Calu3 (cell line): ENCODE measurements at regions not wholly inside any gene's neighbourhood (a gene's known extent, or its start where the extent isn't known, plus 50 kb on each side); places are given as distances from the start of the nearest gene placed in this dataset.

ENCODE experiments used
- BruUV-seq: library from RNA; stranded (reverse); fragments of 400-500 nt; replicated peaks from 2 replicates; lab custom pipeline; 2021; lab: Mats Ljungman, UMichigan
- CTCF ChIA-PET: fragments of 300-600 bp; sonication (Branson Sonifier 250); formaldehyde crosslinking; loops from one replicate; lab custom pipeline; 2022; ENCODE audit warnings: antibody characterized with exemption; lab: Charles Lee
- DNase-seq: peaks from one replicate; pipeline ENCODE4 v3.0.0; 2022
- H3K27ac Mint-ChIP-seq: one replicate; pipeline ENCODE4 v1.8.0; 2022; ENCODE audit warnings: mixed read lengths; ENCODE audit not compliant: unreplicated experiment
- H3K27me3 Mint-ChIP-seq: one replicate; pipeline ENCODE4 v1.8.0; 2022; ENCODE audit warnings: mixed read lengths; ENCODE audit not compliant: unreplicated experiment
- H3K36me3 Mint-ChIP-seq: one replicate; pipeline ENCODE4 v1.8.0; 2022; ENCODE audit warnings: mild to moderate bottlenecking, moderate library complexity, mixed read lengths; ENCODE audit not compliant: insufficient read depth, unreplicated experiment
- H3K4me1 Mint-ChIP-seq: one replicate; pipeline ENCODE4 v1.8.0; 2022; ENCODE audit warnings: mild to moderate bottlenecking, low read depth, mixed read lengths; ENCODE audit not compliant: unreplicated experiment
- H3K4me3 Mint-ChIP-seq: one replicate; pipeline ENCODE4 v1.8.0; 2022; ENCODE audit warnings: mild to moderate bottlenecking, low read depth, moderate library complexity, mixed read lengths; ENCODE audit not compliant: unreplicated experiment
- H3K9me3 Mint-ChIP-seq: one replicate; pipeline ENCODE4 v1.8.0; 2022; ENCODE audit warnings: low read depth, mixed read lengths; ENCODE audit not compliant: unreplicated experiment
- intact Hi-C: fragments of 100-400 bp; cut with micrococcal nuclease; formaldehyde crosslinking; loops from one replicate; pipeline ENCODE4 v1.10.0; 2022; ENCODE audit not compliant: unreplicated experiment
- TF ChIP-seq, protein P1 (sequence below): fragments of 200-600 bp; IDR thresholded peaks from one replicate; pipeline ENCODE4 v1.8.0; 2022; ENCODE audit warnings: antibody characterized with exemption; ENCODE audit not compliant: unreplicated experiment

DNA sequence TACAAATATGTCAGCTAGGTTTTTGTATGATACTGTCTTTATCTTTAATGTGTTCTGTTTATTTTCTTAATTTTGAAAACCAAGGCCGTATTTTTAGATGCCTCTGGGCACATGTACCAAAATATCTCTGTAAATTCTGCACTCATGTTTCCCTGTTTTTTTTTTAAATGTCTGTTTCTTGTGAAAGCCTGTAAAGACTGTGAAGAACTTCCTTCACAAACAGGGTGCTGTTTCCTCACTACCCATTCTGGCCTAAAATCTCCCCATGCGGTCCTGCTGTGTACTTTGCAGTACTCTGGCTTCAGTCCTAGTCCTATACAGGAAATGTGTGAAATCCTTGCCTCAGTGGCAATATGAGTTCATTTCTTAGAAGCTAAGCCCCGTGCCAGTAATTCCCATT, 133.4 kb upstream of the ZBTB20 start:
- intact Hi-C loops = no loop called here
- BruUV-seq = no TSS peak
- CTCF ChIA-PET = no interaction called here

DNA sequence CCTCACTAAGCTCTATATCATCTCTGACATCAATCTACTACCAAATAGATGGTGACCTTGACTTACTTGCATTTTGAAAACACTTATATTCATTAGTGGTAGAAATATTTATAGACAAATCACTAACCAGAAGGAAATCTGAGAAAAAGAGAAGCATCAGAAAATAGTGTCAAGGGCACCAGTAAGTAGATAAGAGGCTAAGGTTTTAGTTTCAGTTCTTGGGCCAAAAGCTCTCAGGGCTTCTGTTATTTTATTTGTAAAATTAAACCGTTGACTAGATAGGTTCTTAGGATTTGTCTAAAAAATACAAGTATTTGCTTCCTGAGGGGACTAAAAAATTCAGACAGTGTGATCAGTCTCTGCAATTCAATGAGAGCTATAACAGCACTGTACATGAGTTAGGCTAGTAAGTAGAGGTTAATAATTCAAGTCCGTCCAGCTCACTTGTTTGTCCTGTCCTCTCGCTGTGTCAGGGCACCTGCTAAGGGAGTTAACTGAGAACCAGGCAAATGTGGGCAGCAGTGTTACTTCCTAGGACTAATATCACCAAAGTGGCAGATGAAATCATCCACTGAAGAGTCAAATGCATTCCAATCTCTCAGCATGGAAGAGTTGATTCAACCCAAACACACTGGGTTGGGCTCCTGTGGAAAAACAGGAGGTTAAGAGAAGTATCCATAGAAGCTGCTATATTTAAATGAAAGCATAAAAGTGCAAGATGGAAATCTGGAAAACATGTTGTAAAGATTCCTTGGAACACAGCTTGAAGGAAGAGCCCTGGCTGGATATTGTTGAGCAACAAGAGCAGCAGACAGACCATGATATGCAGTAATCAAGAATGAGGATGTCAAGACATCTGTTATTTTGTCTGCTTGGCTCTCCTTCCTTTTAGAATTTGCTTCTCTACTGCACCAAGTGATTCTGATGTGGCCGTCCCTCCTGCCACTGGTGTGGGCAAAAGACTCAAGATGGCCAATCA, 134.9 kb upstream of the ZBTB20 start:
- no peaks in the 10 kb centered on the region for H3K4me1 Mint-ChIP-seq
- no peaks in the 10 kb centered on the region for H3K36me3 Mint-ChIP-seq
- intact Hi-C loops = no loop called here
- no peaks in the 10 kb centered on the region for H3K9me3 Mint-ChIP-seq
- no peak for DNase-seq
- no peak overlapping the region for H3K27ac Mint-ChIP-seq
- CTCF ChIA-PET = interaction anchor here (0.6 kb wide), 1 partner anchor 1108 kb away, joined by 6 read pairs; no protein-coding TSS in a partner anchor
- BruUV-seq = no TSS peak
- H3K27me3 Mint-ChIP-seq = no peaks in the 10 kb centered on the region
- no peak overlapping the region for H3K4me3 Mint-ChIP-seq
- TF ChIP-seq, protein P1, sequence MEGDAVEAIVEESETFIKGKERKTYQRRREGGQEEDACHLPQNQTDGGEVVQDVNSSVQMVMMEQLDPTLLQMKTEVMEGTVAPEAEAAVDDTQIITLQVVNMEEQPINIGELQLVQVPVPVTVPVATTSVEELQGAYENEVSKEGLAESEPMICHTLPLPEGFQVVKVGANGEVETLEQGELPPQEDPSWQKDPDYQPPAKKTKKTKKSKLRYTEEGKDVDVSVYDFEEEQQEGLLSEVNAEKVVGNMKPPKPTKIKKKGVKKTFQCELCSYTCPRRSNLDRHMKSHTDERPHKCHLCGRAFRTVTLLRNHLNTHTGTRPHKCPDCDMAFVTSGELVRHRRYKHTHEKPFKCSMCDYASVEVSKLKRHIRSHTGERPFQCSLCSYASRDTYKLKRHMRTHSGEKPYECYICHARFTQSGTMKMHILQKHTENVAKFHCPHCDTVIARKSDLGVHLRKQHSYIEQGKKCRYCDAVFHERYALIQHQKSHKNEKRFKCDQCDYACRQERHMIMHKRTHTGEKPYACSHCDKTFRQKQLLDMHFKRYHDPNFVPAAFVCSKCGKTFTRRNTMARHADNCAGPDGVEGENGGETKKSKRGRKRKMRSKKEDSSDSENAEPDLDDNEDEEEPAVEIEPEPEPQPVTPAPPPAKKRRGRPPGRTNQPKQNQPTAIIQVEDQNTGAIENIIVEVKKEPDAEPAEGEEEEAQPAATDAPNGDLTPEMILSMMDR = no peak

More for the DNA sequence above, 133.4 kb upstream of the ZBTB20 start:
- Mint-ChIP-seq H3K4me1 (no peaks in the 10 kb centered on the region), H3K27me3 (no peaks in the 10 kb centered on the region), H3K27ac (no peak overlapping the region), H3K36me3 (no peaks in the 10 kb centered on the region), H3K4me3 (no peak overlapping the region), H3K9me3 (no peaks in the 10 kb centered on the region)
- no peak for DNase-seq
- TF ChIP-seq, protein P1 = no peak

DNA sequence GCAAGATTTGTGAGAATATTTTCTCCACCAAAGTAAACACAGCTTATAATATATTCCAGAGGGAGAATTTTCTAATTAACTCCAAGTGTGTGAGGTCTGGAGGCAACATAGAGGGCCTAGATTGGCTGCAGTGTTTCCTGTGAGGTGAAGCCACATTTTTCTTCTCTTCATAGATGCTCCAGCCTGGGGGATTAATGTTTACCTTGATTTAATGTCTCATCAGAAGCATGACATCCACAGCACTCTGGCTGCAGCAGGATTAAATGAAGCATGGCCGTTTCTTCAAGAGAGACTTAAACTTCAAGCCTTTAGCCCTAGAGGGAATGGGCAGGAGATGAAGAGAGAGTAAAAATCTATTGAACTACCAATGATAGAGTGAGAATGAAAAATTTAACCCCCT, 137.9 kb upstream of the ZBTB20 start:
- TF ChIP-seq, protein P1 = no peak
- intact Hi-C loops = no loop called here
- no peaks in the 10 kb centered on the region for H3K27me3 Mint-ChIP-seq
- no TSS peak for BruUV-seq
- H3K36me3 Mint-ChIP-seq = no peaks in the 10 kb centered on the region
- H3K9me3 Mint-ChIP-seq = no peaks in the 10 kb centered on the region
- no peak overlapping the region for H3K4me3 Mint-ChIP-seq
- H3K4me1 Mint-ChIP-seq = no peaks in the 10 kb centered on the region
- DNase-seq = no peak
- CTCF ChIA-PET = no interaction called here
- H3K27ac Mint-ChIP-seq = no peak overlapping the region

DNA sequence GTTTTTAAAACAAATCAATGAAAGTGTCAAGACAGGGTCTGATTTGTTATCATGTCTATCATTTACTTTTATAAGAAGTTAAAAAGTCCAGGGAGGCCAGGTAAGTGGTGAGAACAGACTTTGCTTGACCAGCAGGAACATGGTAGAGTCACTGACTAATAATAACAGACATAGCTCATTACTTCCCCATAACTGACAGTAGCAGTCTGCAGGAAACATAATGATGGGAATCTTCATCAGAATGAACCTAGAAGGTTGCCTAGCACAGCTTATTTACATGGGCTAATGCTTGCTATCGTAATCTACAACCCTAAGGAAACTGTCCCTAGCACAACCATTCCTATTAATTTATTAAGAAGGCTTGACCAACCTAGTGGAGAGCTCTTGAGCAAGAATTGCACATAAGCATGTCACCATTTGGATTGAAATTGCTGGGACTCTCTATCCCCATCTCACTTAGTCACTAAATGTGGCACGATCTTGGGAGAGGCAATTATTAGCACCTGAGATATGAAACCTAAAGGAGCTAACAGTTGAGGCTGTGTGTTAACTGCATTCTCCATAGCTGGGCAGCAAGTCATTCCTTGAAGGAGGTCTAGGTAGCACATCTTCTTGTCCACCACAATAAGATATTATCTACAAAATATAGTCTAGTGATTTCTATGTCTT, 139.6 kb upstream of the ZBTB20 start:
- Mint-ChIP-seq H3K27me3 (no peaks in the 10 kb centered on the region), H3K4me3 (no peak overlapping the region), H3K9me3 (no peaks in the 10 kb centered on the region), H3K36me3 (no peaks in the 10 kb centered on the region), H3K27ac (no peak overlapping the region), H3K4me1 (no peaks in the 10 kb centered on the region)
- no TSS peak for BruUV-seq
- TF ChIP-seq, protein P1 = no peak
- CTCF ChIA-PET = no interaction called here
- DNase-seq = no peak
- intact Hi-C loops = no loop called here
